ENCODE measurements at regions not wholly inside any gene's neighbourhood (a gene's known extent, or its start where the extent isn't known, plus 50 kb on each side); places are given as distances from the start of the nearest gene placed in this dataset.

- TF ChIP-seq CTCF (IDR thresholded peaks at IDR 0.05): no peak
- no peak for TF ChIP-seq POLR2A (IDR thresholded peaks at IDR 0.05)
These were observed 367.9 kb downstream of the ZIC4 start for GRCh38 chr3:147038481-147038880.

Measured in right lobe of liver (tissue), 4 donors.